GM18507 (cell line): ENCODE measurements at regions not wholly inside any gene's neighbourhood (a gene's known extent, or its start where the extent isn't known, plus 50 kb on each side); places are given as distances from the start of the nearest gene placed in this dataset.

Experiments
- DNase-seq: peaks from one replicate; pipeline ENCODE4 v3.0.0; 2011; ENCODE audit warnings: low read depth; ENCODE audit not compliant: insufficient read length; ENCODE audit errors: extremely low spot score
- FAIRE-seq: peaks from 2 replicates; lab custom pipeline; 2011; peaks lifted over from hg19 to GRCh38; lab: Jason Lieb, UNC

DNA sequence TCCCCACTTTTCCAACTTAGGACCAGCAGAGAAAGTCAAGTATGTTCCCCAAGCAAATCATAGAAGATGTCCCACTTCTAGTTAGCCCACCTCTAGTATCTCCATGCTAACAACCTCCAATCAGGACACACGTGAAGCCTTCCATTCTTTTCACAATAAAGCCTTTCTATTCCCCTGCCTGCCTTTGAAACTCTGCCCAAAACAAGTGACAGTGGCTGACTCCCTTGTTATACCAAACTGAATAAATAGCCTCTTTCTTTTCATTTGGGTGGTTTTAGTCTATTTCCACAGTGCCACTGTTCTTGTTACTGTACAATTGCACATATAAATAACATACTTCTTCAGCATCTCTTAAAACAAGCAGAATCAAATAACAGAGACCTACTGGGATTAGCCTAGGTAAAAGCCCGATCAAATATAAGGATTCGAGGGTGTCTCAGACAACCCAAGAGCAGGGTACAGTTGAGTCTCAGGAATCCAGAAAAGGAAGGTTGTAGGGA lies 118.0 kb upstream of the NPHP3 start:
- DNase-seq (no peak), FAIRE-seq (no peak)

DNA sequence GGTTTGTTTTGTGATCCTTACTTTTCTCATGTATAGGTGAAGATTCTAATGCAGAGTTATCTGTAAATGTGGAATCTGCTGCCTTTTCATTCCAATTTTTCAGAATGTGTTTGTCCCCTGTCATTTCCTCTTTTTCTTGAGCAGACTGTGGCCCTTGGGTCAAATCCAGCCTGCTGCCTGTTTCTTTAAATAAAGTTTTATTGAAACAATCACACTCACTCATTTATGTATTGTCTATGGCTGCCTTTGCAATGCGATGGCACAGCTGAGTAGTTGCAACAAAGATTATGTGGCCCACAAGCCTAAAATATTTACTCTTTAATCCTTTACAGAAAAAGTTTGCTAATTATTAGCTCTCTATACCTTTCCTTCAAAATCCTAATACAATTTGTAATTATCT lies 116.3 kb upstream of the NPHP3 start:
- FAIRE-seq = no peak
- no peak for DNase-seq

DNA sequence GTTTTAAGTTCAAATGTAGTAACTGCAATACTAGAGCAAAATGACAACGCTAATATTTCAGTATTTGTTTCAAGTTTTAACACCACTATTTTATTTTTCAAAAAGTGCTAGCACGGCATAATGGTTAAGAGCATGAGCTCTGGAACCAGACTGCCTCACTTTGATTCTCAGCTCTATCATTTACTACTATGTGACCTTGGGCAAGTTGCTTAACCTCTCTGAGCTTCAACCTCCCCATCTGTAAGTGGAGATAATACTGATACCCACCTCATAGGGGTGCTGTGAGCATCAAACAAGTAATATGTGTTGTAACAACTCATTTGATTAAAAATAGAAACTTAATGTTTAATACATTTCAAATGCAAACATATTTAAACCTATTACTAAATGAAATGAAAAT lies 115.4 kb upstream of the NPHP3 start:
- no peak for FAIRE-seq
- DNase-seq = no peak

- no peak for FAIRE-seq
- DNase-seq = no peak
Observed at GRCh38 chr3:132834356-132834755, 112.1 kb upstream of the NPHP3 start.

DNA sequence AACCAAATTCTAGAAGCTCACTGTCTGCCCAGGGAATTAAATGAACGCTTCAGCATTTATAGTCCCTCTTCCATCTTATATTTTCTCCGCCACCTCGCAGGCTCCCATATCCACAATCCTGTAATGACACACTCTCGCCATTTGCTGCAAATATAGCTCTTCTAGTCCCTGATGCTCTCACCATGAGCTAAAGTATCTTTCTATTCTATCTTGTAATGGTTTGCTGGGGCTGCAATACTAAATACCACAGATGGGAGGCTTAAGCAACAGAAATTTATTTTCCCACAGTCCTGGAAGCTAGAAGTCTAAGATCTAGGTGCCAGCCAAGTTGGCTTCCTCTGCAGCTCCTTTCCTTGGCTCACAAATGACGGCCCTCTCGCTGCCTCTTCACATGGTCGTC lies 106.9 kb upstream of the NPHP3 start:
- no peak for DNase-seq
- no peak for FAIRE-seq

- FAIRE-seq (no peak), DNase-seq (no peak)
Observed at GRCh38 chr3:132822837-132823236, 100.6 kb upstream of the NPHP3 start.

DNA sequence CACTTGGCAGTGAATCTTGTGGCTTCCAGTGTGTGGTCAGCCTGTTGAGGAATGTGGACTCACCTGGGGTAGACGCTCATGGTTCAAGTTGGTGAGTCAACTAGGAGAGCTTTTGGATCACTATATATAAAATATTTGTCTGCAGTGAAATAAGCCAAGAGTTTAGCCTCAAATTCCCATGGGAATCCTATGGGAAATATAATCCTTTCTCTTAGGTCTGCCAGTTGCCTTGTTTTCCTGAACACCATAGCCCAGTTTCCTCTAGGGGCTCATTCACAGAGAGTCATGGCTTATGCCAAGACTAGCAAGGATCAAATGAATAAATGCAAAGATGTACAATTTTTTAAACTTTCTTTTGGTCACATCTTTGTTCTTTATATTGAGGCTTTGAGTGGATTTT lies 100.1 kb upstream of the NPHP3 start:
- no peak for DNase-seq

DNA sequence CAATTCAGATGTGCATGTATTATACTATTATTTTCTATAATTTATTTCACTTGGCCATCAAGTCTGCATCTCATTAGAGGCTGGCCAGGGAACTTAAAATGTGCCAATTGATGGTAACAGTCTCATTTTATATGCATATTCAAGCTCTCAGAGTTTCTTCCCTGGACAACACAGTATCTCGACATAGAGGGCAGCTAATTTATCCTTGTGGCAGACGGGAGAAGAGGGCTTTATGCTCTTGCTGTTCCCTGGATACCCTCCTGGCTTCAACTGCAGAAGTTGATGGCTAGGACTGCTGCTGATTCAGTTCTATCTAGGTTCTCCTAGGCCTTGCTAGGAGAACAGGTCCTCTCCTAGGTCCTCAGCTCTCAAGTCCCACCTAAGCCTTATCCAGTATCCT lies 99.1 kb upstream of the NPHP3 start:
- FAIRE-seq = no peak
- no peak for DNase-seq

More for the DNA sequence above, 100.1 kb upstream of the NPHP3 start:
- FAIRE-seq = no peak

DNA sequence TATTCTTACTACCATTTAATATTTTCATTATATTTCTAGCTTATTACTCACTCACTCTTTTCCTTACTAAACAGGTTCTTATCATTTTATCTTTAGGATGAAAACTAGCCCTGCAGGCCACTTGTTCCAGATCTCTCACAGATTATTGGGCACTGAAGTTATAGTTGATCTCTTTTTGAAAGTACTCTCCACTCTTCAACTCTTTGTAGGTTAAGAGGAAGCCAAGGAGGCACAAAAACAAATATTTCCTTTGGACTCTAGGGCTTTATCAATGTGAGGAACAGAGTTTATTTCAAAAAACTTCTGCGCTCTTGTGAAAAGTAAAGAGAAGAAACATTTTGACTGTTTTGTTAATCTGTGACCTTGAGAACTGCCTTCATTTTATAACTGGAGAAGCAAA lies 96.0 kb upstream of the NPHP3 start:
- no peak for DNase-seq
- no peak for FAIRE-seq

GRCh38 chr3:132817646-132818177 lies 95.5 kb upstream of the NPHP3 start:
- FAIRE-seq (no peak), DNase-seq (no peak)

GRCh38 chr3:132805071-132805470 lies 82.9 kb upstream of the NPHP3 start:
- DNase-seq (no peak), FAIRE-seq (no peak)

GRCh38 chr3:132804498-132804897 lies 82.3 kb upstream of the NPHP3 start:
- FAIRE-seq (no peak), DNase-seq (no peak)

- FAIRE-seq = no peak
- DNase-seq = no peak
Observed at GRCh38 chr3:132803889-132804288, 81.7 kb upstream of the NPHP3 start.

GRCh38 chr3:132800958-132801357 lies 78.7 kb upstream of the NPHP3 start:
- FAIRE-seq (no peak), DNase-seq (no peak)

GRCh38 chr3:132790806-132791205 lies 68.6 kb upstream of the NPHP3 start:
- DNase-seq (no peak), FAIRE-seq (no peak)

DNA sequence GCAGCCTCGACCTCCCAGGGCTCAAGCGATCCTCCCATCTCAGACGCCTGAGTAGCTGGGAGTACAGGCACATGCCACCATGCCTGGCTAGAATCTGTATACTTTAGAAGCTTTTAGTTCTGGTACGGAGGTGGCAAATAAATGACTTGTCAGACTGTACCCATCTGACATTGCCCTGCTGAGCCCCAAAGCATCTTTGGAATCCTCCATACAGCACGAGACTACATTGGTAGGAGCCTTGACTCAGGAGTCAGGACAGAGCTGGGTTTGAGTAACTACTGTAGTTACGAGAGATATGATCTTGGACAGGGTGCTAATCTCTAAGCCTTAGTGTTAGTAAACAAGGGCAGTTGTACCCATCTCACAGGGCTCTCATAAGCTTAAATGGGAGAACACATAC lies 67.8 kb upstream of the NPHP3 start:
- DNase-seq = no peak
- FAIRE-seq = no peak

DNA sequence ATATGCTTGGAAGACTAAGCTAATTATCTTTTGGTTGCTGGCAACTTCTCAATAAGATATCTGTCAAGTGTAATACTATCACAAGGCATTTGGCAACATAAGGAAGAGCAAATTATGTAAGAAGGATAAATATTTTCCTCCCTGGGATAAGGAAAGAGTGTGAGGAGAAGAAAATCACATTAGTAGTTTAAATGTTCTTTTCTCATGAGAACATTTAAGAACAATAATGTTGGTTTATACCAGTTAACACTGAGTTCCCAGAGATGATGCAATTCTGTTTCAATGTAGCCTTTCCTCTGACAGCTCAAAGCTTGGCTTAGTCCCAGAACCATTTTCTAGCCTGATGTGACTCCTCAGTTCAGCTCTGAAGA lies 66.1 kb upstream of the NPHP3 start:
- DNase-seq (no peak), FAIRE-seq (no peak)

GRCh38 chr3:132787616-132788300 lies 65.5 kb upstream of the NPHP3 start:
- no peak for DNase-seq
- no peak for FAIRE-seq

DNA sequence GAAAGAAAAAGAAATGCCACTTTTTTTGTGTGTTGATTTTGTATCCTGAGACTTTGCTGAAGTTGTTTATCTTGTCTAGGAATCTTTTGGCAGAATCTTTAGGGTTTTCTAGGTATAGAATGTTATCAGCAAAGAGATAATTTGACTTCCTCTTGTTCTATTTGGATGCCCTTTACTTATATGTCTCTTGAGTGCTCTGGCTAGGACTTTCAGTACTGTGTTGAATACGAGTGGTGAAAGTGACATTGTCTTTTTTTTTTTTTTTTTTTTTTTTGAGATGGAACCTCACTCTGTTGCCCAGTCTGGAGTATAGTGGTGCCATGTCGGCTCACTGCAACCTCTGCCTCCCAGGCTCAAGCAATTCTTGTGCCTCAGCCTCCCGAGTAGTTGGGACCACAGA lies 64.7 kb upstream of the NPHP3 start:
- FAIRE-seq = no peak
- DNase-seq = no peak

DNA sequence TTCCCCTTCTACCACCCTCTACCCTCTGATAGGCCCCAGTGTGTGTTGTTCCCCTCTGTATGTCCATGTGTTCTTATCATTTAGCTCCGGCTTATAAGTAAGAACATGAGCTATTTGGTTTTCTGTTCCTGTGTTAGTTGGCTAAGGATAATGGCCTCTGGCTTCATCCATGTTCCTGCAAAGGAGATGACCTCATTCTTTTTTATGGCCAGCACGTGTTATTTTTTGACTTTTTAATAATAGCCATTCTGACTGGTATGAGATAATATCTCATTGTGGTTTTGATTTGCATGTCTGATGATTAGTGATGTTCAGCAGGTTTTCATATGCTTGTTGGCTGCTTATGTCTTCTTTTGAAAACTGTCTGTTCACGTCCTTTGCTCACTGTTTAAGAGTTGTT lies 63.1 kb upstream of the NPHP3 start:
- DNase-seq = no peak
- FAIRE-seq = no peak

- DNase-seq (no peak), FAIRE-seq (no peak)
Observed at GRCh38 chr3:132784502-132785025, 62.4 kb upstream of the NPHP3 start.
